H7 (cell line): ENCODE measurements at regions not wholly inside any gene's neighbourhood (a gene's known extent, or its start where the extent isn't known, plus 50 kb on each side); places are given as distances from the start of the nearest gene placed in this dataset.

Experiments used
- DNase-seq: peaks from one replicate; pipeline ENCODE4 v3.0.0; 2012
- H3K27me3 ChIP-seq: 2 replicates; pipeline ENCODE4 v1.6.0; 2011; ENCODE audit warnings: mild to moderate bottlenecking, low read length; ENCODE audit not compliant: control insufficient read depth, insufficient read depth
- H3K36me3 ChIP-seq: replicated peaks from 2 replicates; pipeline ENCODE4 v1.5.1; 2011; ENCODE audit warnings: low read length; ENCODE audit not compliant: control insufficient read depth, insufficient read depth
- H3K4me3 ChIP-seq: 2 replicates; pipeline ENCODE4 v1.5.1; 2011; ENCODE audit warnings: low read depth, mild to moderate bottlenecking, control low read depth, low read length, moderate library complexity; ENCODE audit not compliant: insufficient read depth

GRCh38 chr11:128290106-128290840, 297.1 kb downstream of the ETS1 start:
- H3K27me3 ChIP-seq: no peaks in the 10 kb centered on the region
- no peaks in the 10 kb centered on the region for H3K36me3 ChIP-seq
- H3K4me3 ChIP-seq: no peak overlapping the region
- DNase-seq: peak; percentile 66

- Histone ChIP-seq H3K4me3 (no peak overlapping the region), H3K27me3 (no peaks in the 10 kb centered on the region), H3K36me3 (no peaks in the 10 kb centered on the region)
- no peak for DNase-seq
Observed at GRCh38 chr11:128289048-128289447, 298.3 kb downstream of the ETS1 start.

- H3K36me3 ChIP-seq: no peaks in the 10 kb centered on the region
- DNase-seq: no peak
- H3K4me3 ChIP-seq: no peak overlapping the region
- H3K27me3 ChIP-seq: no peaks in the 10 kb centered on the region
Observed at GRCh38 chr11:128288368-128288767, 299.0 kb downstream of the ETS1 start.

GRCh38 chr11:128285321-128285720, 302.0 kb downstream of the ETS1 start:
- Histone ChIP-seq H3K27me3 (no peaks in the 10 kb centered on the region), H3K36me3 (no peaks in the 10 kb centered on the region), H3K4me3 (no peak overlapping the region)
- no peak for DNase-seq

- H3K27me3 ChIP-seq: no peaks in the 10 kb centered on the region
- H3K4me3 ChIP-seq: no peak overlapping the region
- H3K36me3 ChIP-seq: no peaks in the 10 kb centered on the region
- DNase-seq: no peak
Observed at GRCh38 chr11:128284634-128285033, 302.7 kb downstream of the ETS1 start.

- no peak overlapping the region for H3K4me3 ChIP-seq
- DNase-seq: no peak
- H3K27me3 ChIP-seq: no peaks in the 10 kb centered on the region
- no peaks in the 10 kb centered on the region for H3K36me3 ChIP-seq
Observed at GRCh38 chr11:128283451-128283850, 303.9 kb downstream of the ETS1 start.

GRCh38 chr11:128282053-128282452, 305.3 kb downstream of the ETS1 start:
- no peak overlapping the region for H3K4me3 ChIP-seq
- H3K36me3 ChIP-seq: no peaks in the 10 kb centered on the region
- no peak for DNase-seq
- H3K27me3 ChIP-seq: no peaks in the 10 kb centered on the region

- H3K4me3 ChIP-seq: no peak overlapping the region
- H3K36me3 ChIP-seq: no peaks in the 10 kb centered on the region
- no peaks in the 10 kb centered on the region for H3K27me3 ChIP-seq
- DNase-seq: no peak
Observed at GRCh38 chr11:128279866-128280265, 307.5 kb downstream of the ETS1 start.

- no peaks in the 10 kb centered on the region for H3K27me3 ChIP-seq
- H3K4me3 ChIP-seq: no peak overlapping the region
- DNase-seq: no peak
- H3K36me3 ChIP-seq: no peaks in the 10 kb centered on the region
Observed at GRCh38 chr11:128273736-128274135, 313.6 kb downstream of the ETS1 start.

- Histone ChIP-seq H3K4me3 (no peak overlapping the region), H3K36me3 (no peaks in the 10 kb centered on the region), H3K27me3 (no peaks in the 10 kb centered on the region)
- DNase-seq: no peak
Observed at GRCh38 chr11:128271401-128271800, 316.0 kb downstream of the ETS1 start.

- DNase-seq: no peak
- Histone ChIP-seq H3K27me3 (no peaks in the 10 kb centered on the region), H3K36me3 (no peaks in the 10 kb centered on the region), H3K4me3 (no peak overlapping the region)
Observed at GRCh38 chr11:128269466-128269865, 317.9 kb downstream of the ETS1 start.

- DNase-seq: no peak
- Histone ChIP-seq H3K27me3 (no peaks in the 10 kb centered on the region), H3K4me3 (no peak overlapping the region), H3K36me3 (no peaks in the 10 kb centered on the region)
Observed at GRCh38 chr11:128266893-128267292, 320.5 kb downstream of the ETS1 start.

- Histone ChIP-seq H3K4me3 (no peak overlapping the region), H3K36me3 (no peaks in the 10 kb centered on the region), H3K27me3 (no peaks in the 10 kb centered on the region)
Observed at GRCh38 chr11:128262463-128263345, 324.7 kb downstream of the ETS1 start.

GRCh38 chr11:128261011-128261421, 326.3 kb downstream of the ETS1 start:
- Histone ChIP-seq H3K36me3 (no peaks in the 10 kb centered on the region), H3K4me3 (no peak overlapping the region), H3K27me3 (no peaks in the 10 kb centered on the region)
- DNase-seq: no peak

More at GRCh38 chr11:128262463-128263345, 324.7 kb downstream of the ETS1 start:
- no peak for DNase-seq

- Histone ChIP-seq H3K36me3 (no peaks in the 10 kb centered on the region), H3K27me3 (no peaks in the 10 kb centered on the region), H3K4me3 (no peak overlapping the region)
- DNase-seq: no peak
Observed at GRCh38 chr11:128260398-128260797, 327.0 kb downstream of the ETS1 start.
